ENCODE measurements at regions not wholly inside any gene's neighbourhood (a gene's known extent, or its start where the extent isn't known, plus 50 kb on each side); places are given as distances from the start of the nearest gene placed in this dataset.
A peak's percentile ranks its signal among the peaks of the same experiment; 100 is the strongest.

DNA sequence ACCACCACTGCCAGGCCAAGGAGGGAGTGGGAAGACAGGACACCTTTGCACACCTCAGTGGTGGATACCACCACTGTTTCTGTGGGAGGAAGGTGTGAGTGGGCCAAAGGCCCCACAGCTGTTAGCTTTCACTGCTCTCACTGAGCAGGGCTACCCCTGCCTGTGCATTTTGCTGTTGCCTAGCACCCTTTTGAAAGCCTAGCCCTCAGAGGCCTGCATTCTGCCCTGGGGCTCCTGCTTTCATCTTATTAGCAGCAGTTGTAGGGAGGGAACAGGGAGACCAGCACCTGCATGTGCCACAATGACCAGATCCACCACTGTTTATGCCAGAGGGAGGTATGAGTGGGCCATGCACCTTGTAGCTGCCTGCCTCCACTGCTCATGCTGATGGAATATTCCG is 110.9 kb upstream of the C21orf91 start:
- H3K9me3 Mint-ChIP-seq = peaks cover 6% of the 10 kb centered on the region
- no peaks in the 10 kb centered on the region for H3K36me3 Mint-ChIP-seq (ENCODE audit: low read depth)
- H3K27me3 Mint-ChIP-seq (ENCODE audit: low read depth) = no peaks in the 10 kb centered on the region
- no peak overlapping the region for H3K4me3 Mint-ChIP-seq
- H3K27ac Mint-ChIP-seq = no peak overlapping the region
- no peak for TF ChIP-seq CTCF (IDR thresholded peaks at IDR 0.05; ENCODE audit: unreplicated experiment in 3 of 3)
- peaks cover 7% of the 10 kb centered on the region for H3K4me1 Mint-ChIP-seq

DNA sequence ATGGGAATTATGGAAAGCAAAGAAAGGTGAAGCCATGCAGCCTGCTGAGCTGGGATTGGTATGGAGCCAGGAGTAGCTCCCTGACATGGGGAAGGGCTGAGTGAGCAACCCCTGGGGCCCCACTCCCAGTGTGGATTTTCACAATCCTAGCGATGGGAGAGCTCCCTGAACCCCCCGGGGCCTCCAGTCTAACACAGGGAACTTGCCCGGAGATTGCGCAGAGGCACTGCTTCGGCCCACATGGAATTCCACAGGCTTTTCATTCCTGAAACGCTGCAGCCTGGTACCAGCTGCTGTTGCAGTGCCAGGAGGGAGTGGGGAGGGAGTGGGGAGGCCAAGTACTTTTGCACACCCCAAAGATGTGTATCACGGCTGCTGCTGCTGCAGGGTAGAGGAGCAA is 110.4 kb upstream of the C21orf91 start:
- Mint-ChIP-seq H3K36me3 (ENCODE audit: low read depth) (no peaks in the 10 kb centered on the region), H3K27me3 (ENCODE audit: low read depth) (no peaks in the 10 kb centered on the region), H3K4me1 (peaks cover 10% of the 10 kb centered on the region), H3K4me3 (no peak overlapping the region), H3K27ac (no peak overlapping the region), H3K9me3 (peaks cover 6% of the 10 kb centered on the region)
- no peak for TF ChIP-seq CTCF (IDR thresholded peaks at IDR 0.05; ENCODE audit: unreplicated experiment in 3 of 3)

DNA sequence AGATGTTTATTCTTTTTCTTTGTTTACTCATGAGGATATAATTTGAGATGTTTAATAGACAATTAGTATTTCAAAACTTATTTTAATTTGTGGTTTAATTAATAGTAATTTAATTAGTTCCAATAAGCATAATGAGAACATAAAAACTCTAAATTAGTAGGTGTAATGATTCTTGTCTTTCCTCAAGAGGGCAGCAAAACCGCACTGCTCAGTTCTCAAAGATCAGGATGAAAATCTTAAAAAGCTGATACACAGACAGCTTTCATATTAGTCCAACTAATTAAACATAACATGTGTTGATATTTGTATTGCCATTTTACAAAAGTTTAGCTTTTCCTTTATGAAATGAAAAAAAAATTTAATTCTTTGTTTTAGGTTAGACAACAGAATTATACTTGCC is 106.7 kb upstream of the C21orf91 start:
- H3K27me3 Mint-ChIP-seq (ENCODE audit: low read depth) = no peaks in the 10 kb centered on the region
- no peak overlapping the region for H3K27ac Mint-ChIP-seq
- no peak overlapping the region for H3K4me3 Mint-ChIP-seq
- no peaks in the 10 kb centered on the region for H3K36me3 Mint-ChIP-seq (ENCODE audit: low read depth)
- peaks cover 6% of the 10 kb centered on the region for H3K9me3 Mint-ChIP-seq
- H3K4me1 Mint-ChIP-seq = peaks cover 33% of the 10 kb centered on the region
- TF ChIP-seq CTCF (IDR thresholded peaks at IDR 0.05; ENCODE audit: unreplicated experiment in 3 of 3) = peak; percentile 57 to 59 (median 57)

GRCh38 chr21:17925000-17925610 is 105.9 kb upstream of the C21orf91 start:
- H3K4me3 Mint-ChIP-seq = no peak overlapping the region

GRCh38 chr21:17921579-17922530 is 102.7 kb upstream of the C21orf91 start:
- peak overlapping the region; percentile 21 to 53 (median 32) for H3K27ac Mint-ChIP-seq
- no peak for TF ChIP-seq CTCF (IDR thresholded peaks at IDR 0.05; ENCODE audit: unreplicated experiment in 3 of 3)
- peaks cover 25% of the 10 kb centered on the region for H3K9me3 Mint-ChIP-seq
- peaks cover 28% of the 10 kb centered on the region for H3K4me1 Mint-ChIP-seq
- H3K27me3 Mint-ChIP-seq (ENCODE audit: low read depth) = no peaks in the 10 kb centered on the region
- no peak overlapping the region for H3K4me3 Mint-ChIP-seq
- peaks cover 10% of the 10 kb centered on the region for H3K36me3 Mint-ChIP-seq (ENCODE audit: low read depth)

More at GRCh38 chr21:17925000-17925610, 105.9 kb upstream of the C21orf91 start:
- Mint-ChIP-seq H3K36me3 (ENCODE audit: low read depth) (no peaks in the 10 kb centered on the region), H3K27ac (no peak overlapping the region), H3K27me3 (ENCODE audit: low read depth) (no peaks in the 10 kb centered on the region), H3K4me1 (peaks cover 33% of the 10 kb centered on the region), H3K9me3 (peaks cover 7% of the 10 kb centered on the region)
- peak; percentile 72 to 89 (median 87) for TF ChIP-seq CTCF (IDR thresholded peaks at IDR 0.05; ENCODE audit: unreplicated experiment in 3 of 3)

Measured in nephron (organoid).